Vagina (tissue), 2 donors: ENCODE measurements at regions not wholly inside any gene's neighbourhood (a gene's known extent, or its start where the extent isn't known, plus 50 kb on each side); places are given as distances from the start of the nearest gene placed in this dataset.

Experiments used
- DNase-seq, 2 donors: peaks; one replicate each; pipeline ENCODE4 v3.0.0-alpha.2; 2017; ENCODE audit errors: extremely low spot score in 2 of 2
- H3K27ac ChIP-seq: fragments of 200-600 bp; sonication (generic); one replicate; pipeline ENCODE4 v1.5.1; 2019
- H3K27me3 ChIP-seq: fragments of 200-600 bp; sonication (generic); one replicate; pipeline ENCODE4 v1.5.1; 2019
- H3K36me3 ChIP-seq, 2 donors: fragments of 200-600 bp; sonication (generic); one replicate each; pipeline ENCODE4 v1.5.1; 2017 to 2019
- H3K4me1 ChIP-seq: fragments of 200-600 bp; sonication (generic); one replicate; pipeline ENCODE4 v1.5.1; 2019
- H3K4me3 ChIP-seq, 2 donors: fragments of 200-600 bp; sonication (generic); 1 replicate in 1 of 2; 2 replicates in 1 of 2; pipeline ENCODE4 v1.5.1; 2016 to 2019
- H3K9me3 ChIP-seq: fragments of 200-600 bp; sonication (generic); one replicate; pipeline ENCODE4 v1.5.1; 2019
- POLR2A ChIP-seq, 2 donors: fragments of 450-650 bp; IDR thresholded peaks; one replicate each; pipeline ENCODE4 v1.6.1; 2017; ENCODE audit warnings: antibody characterized with exemption in 2 of 2, mild to moderate bottlenecking in 2 of 2, moderate library complexity in 2 of 2
- POLR2AphosphoS5 ChIP-seq, 2 donors: sonication (generic); formaldehyde crosslinking; IDR thresholded peaks; one replicate each; pipeline ENCODE4 v1.9.0; 2017; ENCODE audit warnings: antibody characterized with exemption in 2 of 2, mild to moderate bottlenecking in 2 of 2, low read depth in 1 of 2; ENCODE audit not compliant: insufficient read depth in 1 of 2
- intact Hi-C: fragments of 100-400 bp; cut with DNase I; formaldehyde crosslinking; loops from one replicate; pipeline ENCODE4 v1.15.1; 2023
- TF ChIP-seq, protein P1 (sequence below), 3 experiments: fragments of 450-650 bp in 2 of 3; fragments of 200-600 bp in 1 of 3; sonication (generic) in 1 of 3; IDR thresholded peaks; one replicate each; pipeline ENCODE4 v1.5.1; 2017 to 2019; ENCODE audit warnings: antibody characterized with exemption in 3 of 3, mild to moderate bottlenecking in 2 of 3, moderate library complexity in 2 of 3

DNA sequence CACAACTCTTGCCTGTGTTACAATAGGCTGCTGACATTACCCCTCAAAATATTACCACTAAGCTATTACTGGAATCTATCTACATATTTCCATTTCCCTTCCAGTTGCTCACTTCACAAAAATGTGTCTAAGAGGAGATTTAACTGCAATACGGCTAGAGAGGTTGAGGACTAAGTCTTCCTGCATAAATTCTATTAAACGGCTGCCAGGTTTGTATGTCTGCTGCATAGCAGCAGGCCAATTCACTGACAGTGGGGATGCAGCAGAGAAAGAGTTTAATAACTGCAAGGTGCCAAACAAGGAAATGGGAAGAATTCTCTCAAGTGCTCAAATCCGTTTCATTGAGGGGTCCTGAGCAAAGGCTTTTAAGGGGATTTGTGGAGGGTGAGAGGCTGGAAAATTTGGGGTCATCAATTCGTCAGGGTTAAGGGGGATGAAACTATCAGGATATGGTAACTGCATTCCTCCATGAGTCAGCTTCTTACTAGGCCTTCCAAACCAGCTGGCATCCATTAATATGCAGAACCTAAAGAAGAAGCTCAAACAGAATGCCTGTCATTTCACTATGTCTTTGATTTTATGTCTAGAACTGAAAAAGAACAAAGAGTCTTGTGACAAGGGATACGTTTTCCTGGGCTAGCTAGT is 675.6 kb downstream of the TBL1XR1 start:
- H3K4me3 ChIP-seq = no peak overlapping the region
- no peaks in the 10 kb centered on the region for H3K27me3 ChIP-seq
- no peaks in the 10 kb centered on the region for H3K9me3 ChIP-seq
- no peak overlapping the region for H3K27ac ChIP-seq
- TF ChIP-seq POLR2A (IDR thresholded peaks at IDR 0.05) (no peak), POLR2AphosphoS5 (IDR thresholded peaks at IDR 0.05; ENCODE audit: insufficient read depth in 1 of 2, low read depth in 1 of 2) (no peak)
- TF ChIP-seq, protein P1, sequence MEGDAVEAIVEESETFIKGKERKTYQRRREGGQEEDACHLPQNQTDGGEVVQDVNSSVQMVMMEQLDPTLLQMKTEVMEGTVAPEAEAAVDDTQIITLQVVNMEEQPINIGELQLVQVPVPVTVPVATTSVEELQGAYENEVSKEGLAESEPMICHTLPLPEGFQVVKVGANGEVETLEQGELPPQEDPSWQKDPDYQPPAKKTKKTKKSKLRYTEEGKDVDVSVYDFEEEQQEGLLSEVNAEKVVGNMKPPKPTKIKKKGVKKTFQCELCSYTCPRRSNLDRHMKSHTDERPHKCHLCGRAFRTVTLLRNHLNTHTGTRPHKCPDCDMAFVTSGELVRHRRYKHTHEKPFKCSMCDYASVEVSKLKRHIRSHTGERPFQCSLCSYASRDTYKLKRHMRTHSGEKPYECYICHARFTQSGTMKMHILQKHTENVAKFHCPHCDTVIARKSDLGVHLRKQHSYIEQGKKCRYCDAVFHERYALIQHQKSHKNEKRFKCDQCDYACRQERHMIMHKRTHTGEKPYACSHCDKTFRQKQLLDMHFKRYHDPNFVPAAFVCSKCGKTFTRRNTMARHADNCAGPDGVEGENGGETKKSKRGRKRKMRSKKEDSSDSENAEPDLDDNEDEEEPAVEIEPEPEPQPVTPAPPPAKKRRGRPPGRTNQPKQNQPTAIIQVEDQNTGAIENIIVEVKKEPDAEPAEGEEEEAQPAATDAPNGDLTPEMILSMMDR (IDR thresholded peaks at IDR 0.05) = no peak
- no peak for DNase-seq
- intact Hi-C loops = no loop called here
- no peaks in the 10 kb centered on the region for H3K4me1 ChIP-seq
- H3K36me3 ChIP-seq = no peaks in the 10 kb centered on the region

DNA sequence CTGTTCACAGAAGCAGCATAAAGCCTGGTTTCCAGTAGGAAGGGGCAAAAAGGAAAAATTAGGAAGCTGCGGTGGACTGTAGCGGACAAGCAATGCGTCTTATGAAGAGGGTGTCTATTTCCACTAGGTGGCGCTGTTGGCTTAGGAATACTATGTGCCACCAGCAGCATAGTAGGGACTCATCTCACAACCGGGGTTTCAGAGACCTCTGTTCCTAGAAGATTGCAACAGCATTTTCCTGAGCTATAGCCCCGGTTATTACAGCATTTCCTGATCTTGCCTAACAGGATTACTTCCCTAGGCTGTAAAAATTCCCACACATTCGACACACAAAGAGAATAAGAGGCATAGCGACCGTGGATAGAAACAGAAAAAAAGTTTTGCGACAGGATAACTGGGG is 683.0 kb downstream of the TBL1XR1 start:
- intact Hi-C loops = no loop called here
- no peaks in the 10 kb centered on the region for H3K36me3 ChIP-seq
- no peak for TF ChIP-seq POLR2A (IDR thresholded peaks at IDR 0.05)
- TF ChIP-seq, protein P1 (IDR thresholded peaks at IDR 0.05) = no peak
- TF ChIP-seq POLR2AphosphoS5 (IDR thresholded peaks at IDR 0.05; ENCODE audit: insufficient read depth in 1 of 2, low read depth in 1 of 2) = no peak
- H3K4me1 ChIP-seq = no peaks in the 10 kb centered on the region
- H3K4me3 ChIP-seq = no peak overlapping the region
- no peaks in the 10 kb centered on the region for H3K27me3 ChIP-seq
- DNase-seq = no peak
- no peak overlapping the region for H3K27ac ChIP-seq
- H3K9me3 ChIP-seq = peaks cover 14% of the 10 kb centered on the region

DNA sequence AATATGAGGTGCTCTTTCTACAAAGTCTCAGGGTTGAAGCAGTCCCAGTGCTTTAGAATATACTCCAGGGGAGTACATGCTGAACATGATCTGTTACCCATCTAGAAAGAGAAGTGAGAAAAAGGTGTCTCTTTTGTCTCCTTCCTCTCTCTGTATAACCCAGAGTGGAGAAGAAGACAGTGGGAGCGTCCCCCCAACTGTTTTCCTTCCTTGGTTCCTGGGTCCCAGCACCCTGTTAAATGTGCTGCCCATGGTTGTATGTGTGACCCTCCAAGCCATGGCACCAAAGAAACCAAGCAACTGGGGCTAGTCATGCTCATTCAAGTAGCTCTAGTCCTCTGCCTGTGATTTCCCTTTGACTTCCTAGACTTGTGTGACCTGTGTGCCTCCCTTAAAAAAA is 683.7 kb downstream of the TBL1XR1 start:
- Histone ChIP-seq H3K27ac (no peak overlapping the region), H3K4me1 (no peaks in the 10 kb centered on the region), H3K36me3 (no peaks in the 10 kb centered on the region), H3K27me3 (no peaks in the 10 kb centered on the region), H3K4me3 (no peak overlapping the region), H3K9me3 (peaks cover 14% of the 10 kb centered on the region)
- TF ChIP-seq POLR2A (IDR thresholded peaks at IDR 0.05) (no peak), POLR2AphosphoS5 (IDR thresholded peaks at IDR 0.05; ENCODE audit: insufficient read depth in 1 of 2, low read depth in 1 of 2) (no peak)
- TF ChIP-seq, protein P1 (IDR thresholded peaks at IDR 0.05) = no peak
- DNase-seq = no peak
- intact Hi-C loops = no loop called here

DNA sequence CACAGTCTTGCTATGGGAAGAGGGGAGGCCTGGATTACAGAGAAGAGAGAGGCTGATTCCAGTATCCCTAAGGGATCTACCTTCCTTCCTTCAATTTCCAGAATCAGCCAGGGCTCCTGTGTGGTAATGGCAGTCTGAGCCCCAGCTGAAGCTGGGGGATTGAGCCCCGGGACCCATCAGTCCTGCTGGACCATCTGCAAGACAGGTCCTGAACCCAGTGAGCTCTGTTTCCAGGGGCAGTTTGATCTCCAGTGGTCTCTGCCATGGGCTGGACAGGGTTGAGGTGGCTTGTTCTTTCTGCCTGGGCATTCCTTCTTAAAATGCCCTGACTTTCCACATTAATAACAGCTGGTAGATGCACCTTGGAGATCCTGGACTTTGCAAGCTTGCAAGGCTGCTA is 685.2 kb downstream of the TBL1XR1 start:
- Histone ChIP-seq H3K36me3 (no peaks in the 10 kb centered on the region), H3K4me1 (no peaks in the 10 kb centered on the region), H3K27ac (no peak overlapping the region), H3K4me3 (no peak overlapping the region), H3K27me3 (no peaks in the 10 kb centered on the region), H3K9me3 (peaks cover 14% of the 10 kb centered on the region)
- TF ChIP-seq POLR2AphosphoS5 (IDR thresholded peaks at IDR 0.05; ENCODE audit: insufficient read depth in 1 of 2, low read depth in 1 of 2) = no peak
- no peak for DNase-seq
- intact Hi-C loops = no loop called here

DNA sequence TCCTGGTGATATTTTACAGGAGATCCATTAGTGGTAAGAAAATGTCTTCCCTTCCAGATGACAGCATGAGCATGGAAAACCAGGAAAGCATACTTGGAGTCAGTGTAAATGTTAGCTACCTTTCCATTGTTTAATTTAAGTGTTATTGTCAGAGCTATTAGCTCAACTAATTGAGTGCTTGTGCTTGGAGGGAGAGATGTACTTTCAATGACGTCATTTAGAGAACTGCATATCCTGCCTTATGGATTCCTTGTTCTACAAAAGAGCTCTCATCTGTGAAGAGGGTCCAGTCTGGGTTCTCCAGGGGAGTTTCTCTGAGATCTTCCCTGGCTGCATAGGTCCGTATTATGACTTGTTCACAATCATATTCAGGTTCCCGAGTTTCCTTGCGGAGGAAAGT is 687.2 kb downstream of the TBL1XR1 start:
- H3K27ac ChIP-seq = no peak overlapping the region
- no peak overlapping the region for H3K4me3 ChIP-seq
- TF ChIP-seq POLR2A (IDR thresholded peaks at IDR 0.05) (no peak), POLR2AphosphoS5 (IDR thresholded peaks at IDR 0.05; ENCODE audit: insufficient read depth in 1 of 2, low read depth in 1 of 2) (no peak)
- TF ChIP-seq, protein P1 (IDR thresholded peaks at IDR 0.05) = no peak
- no peaks in the 10 kb centered on the region for H3K4me1 ChIP-seq
- DNase-seq = no peak
- no peaks in the 10 kb centered on the region for H3K27me3 ChIP-seq
- H3K36me3 ChIP-seq = no peaks in the 10 kb centered on the region
- peaks cover 14% of the 10 kb centered on the region for H3K9me3 ChIP-seq
- intact Hi-C loops = no loop called here
